DMS53 treated with DMSO at 0.1 percent for 48 hours (cell line): ENCODE measurements at regions not wholly inside any gene's neighbourhood (a gene's known extent, or its start where the extent isn't known, plus 50 kb on each side); places are given as distances from the start of the nearest gene placed in this dataset.
"Not testable (repeated sequence)": the region's sequence is repeated elsewhere in the genome, so short reads cannot be mapped to it uniquely, and the experiment has no call there.

Source experiments
- DNase-seq: peaks from one replicate; lab custom pipeline; 2025; ENCODE audit not compliant: unreplicated experiment; lab: John Stamatoyannopoulos, UW

DNA sequence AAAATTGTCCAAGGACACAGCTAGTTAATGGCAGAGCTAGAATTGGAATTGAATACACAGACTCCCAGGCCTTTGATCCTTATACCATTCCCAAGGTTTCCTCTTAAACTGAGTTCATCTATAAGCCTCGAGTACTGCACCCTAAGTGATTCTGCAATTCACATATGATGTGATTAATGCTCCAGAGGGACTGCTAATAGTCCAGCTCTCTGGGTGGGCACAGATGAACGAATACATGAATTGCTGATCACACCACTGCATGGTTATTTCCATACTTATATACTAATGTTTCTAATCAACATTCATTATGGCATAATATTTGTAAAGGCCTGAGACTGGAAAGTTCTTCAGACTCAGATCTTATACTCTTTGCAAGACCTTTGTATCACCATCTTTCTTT lies 101.8 kb downstream of the NUFIP1 start:
- DNase-seq = no peak

GRCh38 chr13:44884076-44884729 lies 105.1 kb downstream of the NUFIP1 start:
- no peak for DNase-seq

- DNase-seq = peak; percentile 44
These were observed 109.7 kb downstream of the NUFIP1 start for GRCh38 chr13:44879452-44880058.

DNA sequence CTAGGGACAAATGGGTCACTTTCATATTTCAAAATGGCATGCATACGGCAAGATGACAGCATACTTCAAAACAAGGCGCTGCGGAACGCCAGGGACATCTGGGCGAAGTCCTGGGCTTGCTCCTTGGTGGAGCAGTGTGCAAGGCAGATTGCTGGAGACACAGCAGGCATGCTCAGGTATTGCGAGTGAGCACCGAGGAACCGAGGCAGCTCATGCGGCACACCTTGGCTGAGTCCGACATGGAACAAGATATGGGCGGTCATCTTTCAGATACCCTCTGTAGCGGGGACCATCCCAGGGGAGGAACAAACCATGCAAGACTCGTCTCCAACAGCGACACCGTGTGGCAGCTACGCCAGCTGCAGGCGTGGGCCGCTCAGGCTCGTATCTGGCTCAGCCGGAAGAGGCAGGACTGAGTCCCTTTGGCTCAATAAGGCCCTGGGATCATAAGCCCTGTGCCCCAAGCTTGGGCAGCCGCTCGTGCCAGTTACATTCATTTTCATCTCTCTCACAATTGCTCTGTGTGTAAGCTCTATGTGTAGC lies 112.4 kb downstream of the NUFIP1 start:
- no peak for DNase-seq

DNA sequence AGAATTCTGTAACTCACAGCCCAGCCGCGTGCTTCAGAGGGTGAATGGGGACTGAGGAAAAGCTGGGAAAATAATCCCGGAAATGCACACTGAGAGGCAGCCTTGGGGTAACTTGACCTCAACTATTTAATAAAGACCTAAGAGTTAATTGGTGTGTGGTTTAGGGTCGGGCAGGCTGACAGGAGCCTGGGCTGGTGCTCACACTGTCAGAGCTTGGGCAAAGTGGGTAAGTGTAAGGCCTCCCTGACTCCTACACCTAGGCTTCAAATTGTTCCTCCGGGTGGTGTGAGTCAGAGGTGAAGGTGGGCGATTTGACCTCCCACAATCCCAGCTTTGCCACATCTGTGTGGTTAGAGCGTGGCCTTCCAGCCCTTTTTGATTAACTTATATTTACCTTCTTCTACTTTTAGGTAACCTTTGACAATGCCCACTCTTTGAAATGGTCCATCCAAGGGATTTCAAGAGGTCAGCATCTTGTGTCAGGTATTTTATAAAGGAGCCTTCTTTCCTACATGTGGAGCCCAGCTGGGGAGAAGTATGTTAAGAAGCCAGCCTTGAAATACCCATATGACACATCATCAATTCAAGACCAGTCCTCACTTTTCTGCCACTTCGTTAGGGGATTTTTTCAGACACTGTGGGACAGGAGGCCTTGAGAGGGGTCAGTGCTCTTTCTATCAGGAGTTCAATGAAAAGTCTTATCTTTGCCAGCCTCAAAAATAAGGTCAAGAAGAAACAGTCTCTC lies 114.2 kb downstream of the NUFIP1 start:
- no peak for DNase-seq

DNA sequence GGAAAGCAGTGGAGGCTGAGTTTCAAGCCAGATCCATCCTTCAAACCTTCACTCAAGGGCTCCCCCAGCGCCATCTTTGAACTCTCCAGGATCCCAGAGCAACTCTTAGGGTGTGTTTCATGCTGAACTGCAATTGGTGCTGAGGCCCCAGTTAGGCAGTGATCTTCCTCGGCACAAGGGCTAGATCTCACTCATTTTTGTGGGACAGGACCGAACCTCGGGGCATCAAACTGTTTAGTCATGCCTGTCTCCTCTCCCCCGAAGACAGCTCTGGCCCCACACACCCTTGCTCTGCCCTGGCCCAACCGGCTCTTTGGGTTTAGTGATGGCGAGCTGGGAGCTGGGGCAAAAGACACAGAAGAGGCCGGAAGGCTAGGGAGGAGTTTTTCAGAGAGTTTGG lies 115.1 kb downstream of the NUFIP1 start:
- no peak for DNase-seq

- DNase-seq = no peak
These were observed 115.8 kb downstream of the NUFIP1 start for GRCh38 chr13:44873461-44873860.

- no peak for DNase-seq
These were observed 116.5 kb downstream of the NUFIP1 start for GRCh38 chr13:44872751-44873150.

- peak; percentile 19 for DNase-seq
These were observed 118.8 kb downstream of the NUFIP1 start for GRCh38 chr13:44870456-44870929.

- DNase-seq = no peak
These were observed 120.1 kb downstream of the NUFIP1 start for GRCh38 chr13:44869167-44869566.

DNA sequence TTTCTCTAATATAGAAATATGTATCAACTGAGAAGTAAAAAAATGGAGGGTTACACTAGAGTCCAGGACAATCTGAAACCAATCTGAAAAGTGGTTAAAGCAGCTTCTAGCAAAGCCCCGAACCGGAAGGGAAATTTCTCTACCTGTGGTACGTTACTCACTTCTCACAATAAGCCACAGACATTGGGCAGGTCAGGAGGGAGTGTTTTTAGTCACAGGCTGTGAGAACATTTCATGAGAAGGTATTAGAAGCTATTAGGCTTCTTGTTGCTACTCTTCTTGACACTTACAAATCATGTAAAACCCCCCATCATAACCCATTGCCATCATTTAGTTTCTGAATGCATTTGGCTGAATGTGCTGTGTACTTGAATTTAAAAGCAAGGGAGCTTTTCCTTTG lies 120.9 kb downstream of the NUFIP1 start:
- DNase-seq = no peak

DNA sequence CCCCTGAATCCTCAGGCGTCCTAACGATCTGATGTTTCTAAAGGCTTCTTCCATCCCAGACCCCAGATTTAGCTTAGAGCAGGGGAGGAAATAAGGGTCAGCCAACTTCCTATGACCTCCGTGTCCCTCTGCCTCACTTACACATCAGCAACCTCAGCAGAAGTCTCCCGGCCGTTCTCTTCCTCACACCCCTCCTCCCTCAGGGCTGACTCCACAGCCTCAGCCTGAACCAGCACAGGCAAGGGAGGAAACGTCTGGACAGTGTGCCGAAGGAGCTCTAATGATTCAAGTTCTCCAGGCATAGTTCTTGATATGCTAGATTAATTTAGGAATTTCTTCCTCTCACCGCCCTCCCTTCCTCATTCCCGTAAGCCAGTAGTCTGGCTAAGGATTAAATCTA lies 121.4 kb downstream of the NUFIP1 start:
- no peak for DNase-seq

- DNase-seq = no peak
These were observed 122.8 kb downstream of the NUFIP1 start for GRCh38 chr13:44866411-44866911.

DNA sequence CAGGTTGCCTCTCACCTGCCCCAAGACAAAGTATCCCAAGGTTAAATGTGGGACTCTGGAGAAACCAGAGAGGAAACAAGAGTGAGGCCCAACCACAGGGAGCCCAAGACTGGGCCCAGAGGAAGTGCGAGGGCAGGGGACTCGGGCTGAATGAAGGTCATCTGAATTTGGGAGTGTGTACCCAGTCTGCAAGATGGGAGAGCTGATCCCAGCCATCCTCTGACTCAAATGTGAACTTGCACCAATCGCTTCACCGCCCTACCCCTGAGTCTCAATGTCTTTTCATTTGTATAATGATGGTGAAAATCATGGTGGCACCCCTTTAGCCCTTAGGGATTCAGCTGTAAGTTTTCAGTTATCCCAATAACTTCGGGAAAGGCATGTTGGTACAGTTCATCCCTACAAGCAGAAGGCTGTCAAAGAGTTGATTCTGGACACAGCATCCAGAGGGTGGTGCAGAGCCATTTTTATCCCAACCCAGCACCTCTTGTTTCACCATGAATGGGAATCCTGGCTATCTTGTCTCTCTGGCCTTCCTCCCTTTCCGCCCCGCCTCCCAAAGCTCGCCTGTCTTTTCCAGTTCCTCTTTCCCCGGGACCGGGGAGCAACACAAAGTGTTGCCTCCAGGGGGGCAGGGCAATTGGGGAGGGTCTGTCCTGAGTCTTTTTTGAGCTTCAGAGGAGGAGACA lies 123.4 kb downstream of the NUFIP1 start:
- DNase-seq = no peak

DNA sequence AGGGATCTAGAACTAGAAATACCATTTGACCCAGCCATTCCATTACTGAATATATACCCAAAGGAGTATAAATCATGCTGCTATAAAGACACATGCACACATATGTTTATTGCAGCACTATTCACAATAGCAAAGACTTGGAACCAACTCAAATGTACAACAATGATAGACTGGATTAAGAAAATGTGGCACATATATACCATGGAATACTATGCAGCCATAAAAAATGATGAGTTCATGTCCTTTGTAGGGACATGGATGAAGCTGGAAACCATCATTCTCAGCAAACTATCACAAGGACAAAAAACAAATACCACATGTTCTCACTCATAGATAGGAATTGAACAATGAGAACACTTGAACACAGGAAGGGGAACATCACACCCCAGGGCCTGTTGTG lies 125.6 kb downstream of the NUFIP1 start:
- not testable (repeated sequence) for DNase-seq

GRCh38 chr13:44860454-44860853 lies 128.8 kb downstream of the NUFIP1 start:
- DNase-seq = no peak

GRCh38 chr13:44857736-44858135 lies 131.5 kb downstream of the NUFIP1 start:
- DNase-seq = no peak

GRCh38 chr13:44857061-44857460 lies 132.2 kb downstream of the NUFIP1 start:
- DNase-seq = no peak

DNA sequence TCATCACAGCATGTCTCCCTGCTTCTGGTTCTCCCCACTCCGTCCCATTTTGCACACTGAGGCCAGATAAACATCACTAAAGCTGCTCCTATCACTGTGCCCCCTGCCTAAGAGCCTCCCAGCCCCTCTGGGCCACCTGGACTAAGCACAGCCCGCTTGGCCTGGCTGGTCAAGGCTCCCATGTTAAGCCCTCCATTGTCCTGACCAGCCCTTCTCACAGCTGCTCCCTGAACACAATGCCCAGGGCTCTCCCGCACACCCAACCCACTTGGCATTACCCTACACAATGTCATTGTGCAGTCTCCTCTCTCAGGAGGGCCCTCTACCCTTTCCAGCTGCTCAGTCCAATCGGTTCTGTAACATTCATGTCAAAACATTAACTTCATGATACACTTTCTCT lies 133.4 kb downstream of the NUFIP1 start:
- no peak for DNase-seq

- peak; percentile 91 for DNase-seq
These were observed 134.8 kb downstream of the NUFIP1 start for GRCh38 chr13:44854313-44855060.
